NCI-H748 (cell line): ENCODE measurements at regions not wholly inside any gene's neighbourhood (a gene's known extent, or its start where the extent isn't known, plus 50 kb on each side); places are given as distances from the start of the nearest gene placed in this dataset.

Experiments
- DNase-seq: peaks from one replicate; lab custom pipeline; 2025; ENCODE audit not compliant: unreplicated experiment; lab: John Stamatoyannopoulos, UW

- DNase-seq, result no peak
Measured at GRCh38 chr4:8922481-8922880, 50.8 kb upstream of the HMX1 start.

GRCh38 chr4:8921465-8921864 is 49.8 kb upstream of the HMX1 start:
- DNase-seq, result no peak
